ENCODE measurements at regions not wholly inside any gene's neighbourhood (a gene's known extent, or its start where the extent isn't known, plus 50 kb on each side); places are given as distances from the start of the nearest gene placed in this dataset.
"Not testable (repeated sequence)": the region's sequence is repeated elsewhere in the genome, so short reads cannot be mapped to it uniquely, and the experiment has no call there.

- DNase-seq (ENCODE audit: low spot score) = no peak
Measured at GRCh38 chr5:99900302-99900852, 634.8 kb upstream of the FAM174A start.

GRCh38 chr5:99879791-99880511, 655.2 kb upstream of the FAM174A start:
- no peak for DNase-seq (ENCODE audit: low spot score)

- DNase-seq (ENCODE audit: low spot score) = no peak
Measured at GRCh38 chr5:99878830-99879229, 656.3 kb upstream of the FAM174A start.

- DNase-seq (ENCODE audit: low spot score) = no peak
Measured at GRCh38 chr5:99866740-99867139, 668.4 kb upstream of the FAM174A start.

GRCh38 chr5:99865159-99865558, 670.0 kb upstream of the FAM174A start:
- DNase-seq (ENCODE audit: low spot score) = no peak

GRCh38 chr5:99835791-99836190, 699.4 kb upstream of the FAM174A start:
- DNase-seq (ENCODE audit: low spot score) = no peak

- no peak for DNase-seq (ENCODE audit: low spot score)
Measured at GRCh38 chr5:99827136-99827535, 708.0 kb upstream of the FAM174A start.

GRCh38 chr5:99817796-99818195, 717.4 kb upstream of the FAM174A start:
- DNase-seq (ENCODE audit: low spot score) = no peak

GRCh38 chr5:99814321-99815063, 720.7 kb upstream of the FAM174A start:
- DNase-seq (ENCODE audit: low spot score) = no peak

GRCh38 chr5:99808657-99809230, 726.4 kb upstream of the FAM174A start:
- DNase-seq (ENCODE audit: low spot score) = no peak

GRCh38 chr5:99807346-99807745, 727.8 kb upstream of the FAM174A start:
- no peak for DNase-seq (ENCODE audit: low spot score)

- peak; percentile 44 for DNase-seq (ENCODE audit: low spot score)
Measured at GRCh38 chr5:99795031-99795430, 740.1 kb upstream of the FAM174A start.

- no peak for DNase-seq (ENCODE audit: low spot score)
Measured at GRCh38 chr5:99788482-99788881, 746.7 kb upstream of the FAM174A start.

- DNase-seq (ENCODE audit: low spot score) = no peak
Measured at GRCh38 chr5:99775189-99775588, 760.0 kb upstream of the FAM174A start.

GRCh38 chr5:99773290-99773689, 761.9 kb upstream of the FAM174A start:
- DNase-seq (ENCODE audit: low spot score) = no peak

GRCh38 chr5:99771296-99771695, 763.9 kb upstream of the FAM174A start:
- no peak for DNase-seq (ENCODE audit: low spot score)

- no peak for DNase-seq (ENCODE audit: low spot score)
Measured at GRCh38 chr5:99765011-99765410, 770.2 kb upstream of the FAM174A start.

- DNase-seq (ENCODE audit: low spot score) = no peak
Measured at GRCh38 chr5:99763021-99763774, 772.0 kb upstream of the FAM174A start.

- DNase-seq (ENCODE audit: low spot score) = no peak
Measured at GRCh38 chr5:99747342-99747741, 787.8 kb upstream of the FAM174A start.

- DNase-seq (ENCODE audit: low spot score) = not testable (repeated sequence)
Measured at GRCh38 chr5:99733146-99733545, 802.0 kb upstream of the FAM174A start.

- not testable (repeated sequence) for DNase-seq (ENCODE audit: low spot score)
Measured at GRCh38 chr5:99730653-99731052, 801.8 kb upstream of the CHD1 start.

- no peak for DNase-seq (ENCODE audit: low spot score)
Measured at GRCh38 chr5:99724732-99725290, 796.0 kb upstream of the CHD1 start.

Measured in Ammon's horn (tissue), 1 donor.